ENCODE measurements at regions not wholly inside any gene's neighbourhood (a gene's known extent, or its start where the extent isn't known, plus 50 kb on each side); places are given as distances from the start of the nearest gene placed in this dataset.
"Not testable (repeated sequence)": the region's sequence is repeated elsewhere in the genome, so short reads cannot be mapped to it uniquely, and the experiment has no call there.

- DNase-seq (ENCODE audit: low spot score): no peak
These were observed 419.9 kb downstream of the AASDHPPT start for GRCh38 chr11:106497321-106497720.

GRCh38 chr11:106497822-106498221 lies 420.4 kb downstream of the AASDHPPT start:
- no peak for DNase-seq (ENCODE audit: low spot score)

DNA sequence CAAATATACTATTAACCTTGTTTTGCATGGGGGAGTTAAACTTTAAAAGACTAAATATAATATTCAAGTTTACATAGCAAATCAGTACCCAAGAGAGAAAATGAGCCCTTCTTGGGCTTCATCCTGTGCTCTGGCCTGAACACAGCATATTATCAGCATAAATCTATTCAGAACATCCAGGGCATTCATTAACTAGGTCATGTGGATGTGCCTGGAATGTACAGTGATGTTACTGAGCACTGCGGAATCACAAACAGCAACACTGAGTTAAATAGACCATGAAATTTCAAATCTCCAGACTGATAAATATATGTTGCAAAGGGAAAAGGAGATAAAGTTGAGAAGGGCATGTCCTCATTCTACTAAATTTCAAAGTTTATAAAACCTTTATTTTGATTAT lies 426.4 kb downstream of the AASDHPPT start:
- no peak for DNase-seq (ENCODE audit: low spot score)

DNA sequence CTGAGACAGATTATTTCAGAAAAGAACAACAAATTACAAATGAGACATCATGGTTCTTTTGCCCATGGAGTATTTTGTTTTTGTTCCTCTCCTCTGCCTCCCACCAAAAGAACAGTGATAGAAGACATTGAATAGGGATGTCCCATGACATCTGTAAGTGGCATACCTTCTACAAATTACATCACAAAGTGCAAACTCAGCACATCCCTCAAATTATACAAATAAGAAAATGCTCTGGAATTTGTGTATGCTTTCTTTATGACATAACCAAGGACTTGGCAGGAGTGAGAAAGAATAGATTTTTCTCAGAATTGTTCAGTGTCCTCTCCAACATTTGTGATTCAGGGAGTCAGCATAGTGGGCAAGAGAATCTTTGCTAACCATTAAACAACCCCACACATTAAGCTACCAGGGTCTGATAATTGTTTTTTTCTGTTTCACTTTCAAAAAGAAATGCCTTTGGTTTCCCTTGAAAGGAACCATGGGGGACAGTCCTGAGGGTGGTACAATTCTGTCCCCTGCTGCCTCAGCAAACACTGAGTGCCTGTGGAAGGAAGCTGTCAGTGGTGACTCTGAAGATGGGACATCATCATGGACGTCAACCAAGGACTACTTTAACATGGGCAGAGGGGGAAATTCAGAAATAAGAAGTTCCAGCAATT lies 430.3 kb downstream of the AASDHPPT start:
- DNase-seq (ENCODE audit: low spot score): no peak

- no peak for DNase-seq (ENCODE audit: low spot score)
These were observed 437.2 kb downstream of the AASDHPPT start for GRCh38 chr11:106514706-106515105.

GRCh38 chr11:106517426-106517825 lies 440.0 kb downstream of the AASDHPPT start:
- no peak for DNase-seq (ENCODE audit: low spot score)

DNA sequence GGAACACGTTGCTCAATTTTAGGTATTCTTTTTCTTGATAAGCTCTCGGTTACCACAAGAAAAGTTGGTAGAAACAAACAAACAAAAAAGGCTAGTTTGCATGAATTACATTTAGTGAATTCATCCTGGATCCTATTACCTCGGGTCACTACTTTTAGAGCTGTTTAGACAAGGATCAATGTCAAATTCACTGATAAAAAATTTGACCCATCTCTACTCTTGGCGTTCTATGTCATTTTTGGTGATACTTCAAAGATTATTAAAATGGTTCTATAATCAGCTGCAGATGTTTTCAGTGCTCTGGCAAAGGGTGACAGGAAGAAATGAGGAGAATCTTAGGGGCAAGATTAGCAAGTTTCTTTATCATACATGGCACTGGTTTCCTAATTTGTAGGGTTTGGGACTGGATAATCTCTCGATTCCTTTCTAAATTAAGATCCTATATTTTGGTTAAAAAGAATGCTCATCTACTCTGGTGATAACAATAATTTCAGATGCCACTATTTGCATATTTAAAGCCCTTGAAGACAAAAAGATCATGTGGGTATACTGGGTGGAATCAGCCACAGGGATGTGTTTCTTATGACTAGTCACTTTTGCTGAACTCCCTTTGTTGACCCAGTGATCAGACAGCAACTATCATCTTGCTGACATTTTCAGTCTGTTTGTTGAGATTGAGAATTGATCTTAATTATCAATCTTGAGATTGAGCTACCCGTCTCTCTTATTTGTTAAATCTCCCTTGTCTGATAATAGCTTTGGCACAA lies 442.9 kb downstream of the AASDHPPT start:
- DNase-seq (ENCODE audit: low spot score): no peak

- no peak for DNase-seq (ENCODE audit: low spot score)
These were observed 443.5 kb downstream of the AASDHPPT start for GRCh38 chr11:106520920-106521319.

DNA sequence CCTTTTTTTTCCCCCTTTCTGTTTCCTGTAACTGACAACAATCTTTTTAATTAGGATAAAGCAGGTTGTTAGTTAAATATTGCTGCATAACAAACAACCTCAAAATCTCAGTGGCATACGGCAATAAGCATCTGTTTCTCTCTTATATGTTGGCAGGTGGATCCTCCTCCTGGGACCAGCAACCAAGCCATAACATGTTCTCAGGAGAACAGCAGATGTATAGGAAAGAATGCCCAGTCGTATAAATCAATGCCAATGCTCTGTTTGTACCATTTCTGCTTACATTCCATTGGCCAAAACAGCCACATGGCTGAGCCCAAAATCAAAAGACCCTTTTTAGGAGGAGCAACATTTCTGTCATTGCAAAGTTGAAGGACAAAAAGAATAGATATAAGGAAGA lies 445.7 kb downstream of the AASDHPPT start:
- DNase-seq (ENCODE audit: low spot score): no peak

- no peak for DNase-seq (ENCODE audit: low spot score)
These were observed 446.5 kb downstream of the AASDHPPT start for GRCh38 chr11:106523921-106524320.

DNA sequence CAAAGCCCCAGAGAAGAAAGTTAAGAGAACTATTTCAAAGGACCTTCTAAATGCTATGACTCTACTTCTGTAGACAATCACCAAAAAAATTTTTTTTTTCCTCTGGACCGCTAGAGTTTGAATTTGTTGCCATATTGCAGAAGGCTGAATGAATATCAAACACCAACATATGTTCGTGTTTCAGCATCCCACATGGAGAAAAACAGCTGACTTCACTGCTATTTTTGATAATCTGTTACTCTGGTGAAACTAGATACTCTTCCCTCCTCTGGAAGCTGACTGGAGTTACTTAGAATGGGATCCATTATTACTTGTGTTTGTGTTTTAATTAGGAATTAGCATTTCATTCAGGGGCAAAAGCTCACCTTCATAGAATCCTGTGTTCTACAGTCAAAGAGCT lies 447.0 kb downstream of the AASDHPPT start:
- no peak for DNase-seq (ENCODE audit: low spot score)

DNA sequence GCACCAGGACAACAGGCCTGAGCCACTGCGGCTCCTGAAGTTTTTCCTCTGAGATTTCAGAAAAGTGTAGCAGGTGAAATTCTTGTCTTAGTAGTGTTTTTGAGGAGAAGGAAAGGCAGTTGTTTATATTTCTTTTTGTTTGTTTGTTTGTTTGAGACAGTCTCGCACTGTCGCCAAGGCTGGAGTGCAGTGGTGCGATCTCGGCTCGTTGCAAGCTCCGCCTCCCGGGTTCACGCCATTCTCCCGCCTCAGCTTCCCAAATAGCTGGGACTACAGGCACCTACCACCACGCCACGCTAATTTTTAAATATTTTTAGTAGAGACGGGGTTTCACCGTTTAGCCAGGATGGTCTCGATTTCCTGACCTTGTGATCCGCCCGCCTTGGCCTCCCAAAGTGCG lies 454.2 kb downstream of the AASDHPPT start:
- not testable (repeated sequence) for DNase-seq (ENCODE audit: low spot score)

- DNase-seq (ENCODE audit: low spot score): no peak
These were observed 455.6 kb downstream of the AASDHPPT start for GRCh38 chr11:106533046-106533445.

- no peak for DNase-seq (ENCODE audit: low spot score)
These were observed 462.5 kb downstream of the AASDHPPT start for GRCh38 chr11:106540001-106540400.

- no peak for DNase-seq (ENCODE audit: low spot score)
These were observed 469.9 kb downstream of the GUCY1A2 start for GRCh38 chr11:106548406-106548805.

GRCh38 chr11:106551744-106552673 lies 466.3 kb downstream of the GUCY1A2 start:
- no peak for DNase-seq (ENCODE audit: low spot score)

DNA sequence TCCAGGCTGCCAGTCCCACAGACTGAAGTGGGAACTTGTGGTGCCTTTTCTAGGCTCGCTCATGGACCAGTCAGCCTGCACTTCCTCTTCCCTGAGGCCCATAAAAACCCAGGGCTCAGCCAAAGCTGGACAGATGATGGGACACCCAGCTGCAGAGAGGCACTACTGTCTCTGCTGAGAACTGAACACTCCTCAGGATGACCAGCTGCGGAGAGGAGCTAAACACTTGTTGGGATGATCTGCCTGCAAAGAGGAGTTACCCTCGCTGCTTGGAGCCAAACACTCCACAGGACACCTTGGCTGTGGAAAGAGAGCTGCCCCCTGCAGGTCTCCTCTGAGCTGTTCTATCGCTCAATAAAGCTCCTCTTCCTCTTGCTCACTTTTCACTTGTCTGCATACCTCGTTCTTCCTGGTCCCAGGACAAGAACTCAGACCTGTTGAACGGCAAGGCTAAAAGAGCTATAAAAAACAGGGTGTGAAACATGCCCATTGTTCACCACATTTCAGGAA lies 465.5 kb downstream of the GUCY1A2 start:
- no peak for DNase-seq (ENCODE audit: low spot score)

DNA sequence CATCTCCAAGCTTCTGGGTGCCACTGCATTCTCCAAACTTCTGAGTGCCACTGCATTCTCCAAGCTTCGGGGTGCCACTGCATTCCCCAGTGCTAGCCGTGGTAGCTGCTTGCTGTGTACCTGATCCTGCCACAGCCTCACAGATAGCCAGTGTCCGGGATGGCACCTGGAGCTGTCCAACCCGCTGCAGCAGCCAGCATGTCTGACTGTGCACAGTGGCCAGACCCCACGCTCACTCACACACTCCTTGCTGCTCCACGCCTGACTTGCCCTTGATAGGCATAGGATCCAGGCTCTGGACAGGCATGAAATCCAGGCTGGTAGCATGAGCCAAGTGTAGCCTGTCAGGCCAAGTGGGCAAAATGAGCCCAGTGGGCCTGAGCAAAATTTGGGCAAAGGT lies 465.0 kb downstream of the GUCY1A2 start:
- DNase-seq (ENCODE audit: low spot score): no peak

- DNase-seq (ENCODE audit: low spot score): not testable (repeated sequence)
These were observed 462.6 kb downstream of the GUCY1A2 start for GRCh38 chr11:106555566-106556250.

DNA sequence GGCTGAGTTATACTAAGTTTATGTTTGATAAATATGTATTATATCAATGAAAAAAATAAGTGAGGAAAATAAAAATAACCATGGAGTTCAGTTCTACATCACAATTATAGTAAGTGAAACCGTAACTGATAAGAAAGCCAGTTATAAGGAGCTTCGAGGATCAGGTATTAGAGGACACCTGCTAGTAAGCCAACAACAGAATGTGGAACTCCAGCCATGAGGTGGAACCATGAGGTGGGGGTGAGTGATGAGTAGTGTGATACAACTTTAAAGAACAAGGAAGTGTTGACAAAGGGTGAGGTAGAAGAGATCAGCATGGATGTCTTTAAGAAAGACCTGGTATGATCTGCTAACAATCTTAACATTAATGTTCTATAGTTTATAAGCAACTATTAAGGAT lies 452.9 kb downstream of the GUCY1A2 start:
- DNase-seq (ENCODE audit: low spot score): no peak

DNA sequence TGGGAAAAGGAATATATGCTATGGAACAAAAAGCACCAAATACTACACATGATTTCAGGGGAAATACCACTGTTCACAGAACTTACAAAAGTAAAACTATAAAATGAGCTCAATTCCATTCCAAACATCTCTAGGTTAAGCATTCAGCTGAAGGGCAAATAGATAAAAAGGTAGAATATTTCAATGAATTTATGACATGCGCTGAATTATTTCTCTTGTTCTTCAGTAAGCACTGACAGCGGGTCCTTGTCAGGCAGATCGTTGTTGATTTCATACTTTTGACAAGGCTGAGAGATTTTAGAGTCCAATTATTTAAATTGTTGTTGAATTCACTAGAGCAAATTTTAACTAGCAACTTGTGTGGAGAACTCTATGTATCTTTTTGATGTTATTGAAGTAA lies 449.6 kb downstream of the GUCY1A2 start:
- no peak for DNase-seq (ENCODE audit: low spot score)

GRCh38 chr11:106577384-106577783 lies 440.9 kb downstream of the GUCY1A2 start:
- DNase-seq (ENCODE audit: low spot score): not testable (repeated sequence)
